HCT116 (cell line): ENCODE measurements at regions not wholly inside any gene's neighbourhood (a gene's known extent, or its start where the extent isn't known, plus 50 kb on each side); places are given as distances from the start of the nearest gene placed in this dataset.

Experiments used
- ATAC-seq: fragments of 200-7000 bp; cut with Tn5 transposase; 2 replicates; pipeline ENCODE4 v1.9.1; 2020; ENCODE audit warnings: mild to moderate bottlenecking, moderate library complexity
- BruUV-seq: library from RNA; stranded (reverse); fragments of 400-500 nt; replicated peaks from 2 replicates; lab custom pipeline; 2021; lab: Mats Ljungman, UMichigan
- CTCF ChIA-PET: fragments of 300-600 bp; sonication (Branson Sonifier 250); formaldehyde crosslinking; loops from one replicate; lab custom pipeline; 2021; ENCODE audit warnings: antibody characterized with exemption; lab: Charles Lee
- POLR2A ChIA-PET: fragments of 300-600, 350-600 bp; sonication (Branson Sonifier 250); formaldehyde crosslinking; loops from one replicate; lab custom pipeline; 2021; ENCODE audit warnings: antibody characterized with exemption; lab: Charles Lee
- RAD21 ChIA-PET, 2 experiments: fragments of 300-600 bp; sonication (Branson Sonifier 250); formaldehyde crosslinking; loops; one replicate each; lab custom pipeline; 2023; ENCODE audit warnings: low total read pairs in 2 of 2; ENCODE audit not compliant: uncharacterized antibody in 2 of 2, unreplicated experiment in 2 of 2, low non-redundant PET in 1 of 2; lab: Charles Lee
- DNase-seq: peaks from one replicate; pipeline ENCODE4 v3.0.0-alpha.2; 2010; ENCODE audit warnings: low read depth, low spot score
- H2AFZ ChIP-seq: fragments of 200-600 bp; shearing (Covaris generic), sonication (generic); 2 replicates; pipeline ENCODE4 v1.6.1; 2017; ENCODE audit warnings: low read depth, mixed run types, mixed read lengths, antibody characterized with exemption, low read length; ENCODE audit not compliant: poor library complexity, severe bottlenecking
- H3K27ac ChIP-seq: 2 replicates; pipeline ENCODE4 v1.5.1; 2012; ENCODE audit warnings: low read depth, low read length
- H3K27me3 ChIP-seq: fragments of 200-600 bp; sonication (generic); 2 replicates; pipeline ENCODE4 v1.6.1; 2016; ENCODE audit warnings: mixed run types, low read length, mixed read lengths; ENCODE audit not compliant: insufficient read depth
- H3K36me3 ChIP-seq, 2 experiments: fragments of 200-500 bp in 1 of 2; fragments of 200-600 bp in 1 of 2; sonication (Bioruptor generic) in 1 of 2; sonication (generic) in 1 of 2; 2 replicates each; pipeline versions ENCODE4 v1.5.1 to v1.6.1; 2014 to 2016; ENCODE audit warnings: low read length in 2 of 2, inconsistent platforms in 1 of 2, mixed read lengths in 1 of 2, mixed run types in 1 of 2; ENCODE audit not compliant: insufficient read depth in 2 of 2, control insufficient read depth in 1 of 2
- H3K4me1 ChIP-seq, 2 experiments: fragments of 200-600 bp in 1 of 2; sonication (generic) in 1 of 2; 2 replicates each; pipeline versions ENCODE4 v1.5.1 to v1.6.1; 2012 to 2017; ENCODE audit warnings: low read length in 2 of 2, inconsistent platforms in 1 of 2, mild to moderate bottlenecking in 1 of 2, mixed read lengths in 1 of 2, mixed run types in 1 of 2, moderate library complexity in 1 of 2; ENCODE audit not compliant: insufficient read depth in 2 of 2, control insufficient read depth in 1 of 2
- H3K4me2 ChIP-seq: fragments of 200-600 bp; sonication (generic); 2 replicates; pipeline ENCODE4 v1.6.1; 2017; ENCODE audit warnings: mixed run types, low read length, mixed read lengths
- H3K4me3 ChIP-seq, 2 experiments: fragments of 200-600 bp in 1 of 2; sonication (generic) in 1 of 2; replicated peaks in 1 of 2; 2 replicates each; pipeline ENCODE4 v1.5.1; 2011 to 2016; ENCODE audit warnings: low read length in 2 of 2, control low read depth in 1 of 2, low read depth in 1 of 2, mild to moderate bottlenecking in 1 of 2, mixed read lengths in 1 of 2, mixed run types in 1 of 2
- H3K79me2 ChIP-seq: fragments of 200-600 bp; sonication (generic); 2 replicates; pipeline ENCODE4 v1.6.1; 2017; ENCODE audit warnings: mild to moderate bottlenecking, mixed run types, low read length, moderate library complexity, mixed read lengths; ENCODE audit not compliant: insufficient read depth
- H3K9ac ChIP-seq: fragments of 200-600 bp; sonication (generic); 2 replicates; pipeline ENCODE4 v1.6.1; 2016; ENCODE audit warnings: low read length, mixed read lengths
- H3K9me2 ChIP-seq: fragments of 200-600 bp; sonication (generic), shearing (Covaris generic); 2 replicates; pipeline ENCODE4 v1.6.1; 2017; ENCODE audit warnings: mixed run types, mild to moderate bottlenecking, moderate library complexity; ENCODE audit not compliant: insufficient read depth
- H3K9me3 ChIP-seq, 2 experiments: fragments of 200-500 bp in 1 of 2; fragments of 200-600 bp in 1 of 2; sonication (Bioruptor generic) in 1 of 2; sonication (generic) in 1 of 2; 2 replicates each; pipeline ENCODE4 v1.6.1; 2014 to 2017; ENCODE audit warnings: low read length in 2 of 2, mixed read lengths in 2 of 2, inconsistent platforms in 1 of 2, low read depth in 1 of 2, mild to moderate bottlenecking in 1 of 2, mixed run types in 1 of 2, moderate library complexity in 1 of 2; ENCODE audit not compliant: control insufficient read depth in 1 of 2, insufficient read depth in 1 of 2
- H4K20me1 ChIP-seq: fragments of 200-600 bp; sonication (generic), shearing (Covaris generic); 2 replicates; pipeline ENCODE4 v1.6.1; 2017; ENCODE audit warnings: mixed run types, mild to moderate bottlenecking, moderate library complexity; ENCODE audit not compliant: insufficient read depth
- CBX3 ChIP-seq: IDR thresholded peaks from 2 replicates; pipeline ENCODE4 v1.6.1; 2012; ENCODE audit warnings: low read depth
- EZH2phosphoT487 ChIP-seq: fragments of 200-600 bp; IDR thresholded peaks from 2 replicates; pipeline ENCODE4 v1.6.1; 2018; ENCODE audit warnings: antibody characterized with exemption, borderline replicate concordance
- FOSL1 ChIP-seq: IDR thresholded peaks from 2 replicates; pipeline ENCODE4 v1.6.1; 2012; ENCODE audit warnings: low read depth
- JUND ChIP-seq: IDR thresholded peaks from 2 replicates; pipeline ENCODE4 v1.6.1; 2012
- POLR2AphosphoS5 ChIP-seq: IDR thresholded peaks from 2 replicates; pipeline ENCODE4 v1.6.1; 2011; ENCODE audit warnings: mild to moderate bottlenecking, low read depth, low read length, moderate library complexity
- SP1 ChIP-seq: IDR thresholded peaks from 2 replicates; pipeline ENCODE4 v1.6.1; 2012; ENCODE audit warnings: low read depth
- SRF ChIP-seq: IDR thresholded peaks from 2 replicates; pipeline ENCODE4 v1.6.1; 2012; ENCODE audit warnings: low read depth
- TCF7L2 ChIP-seq: IDR thresholded peaks from 2 replicates; pipeline ENCODE4 v1.7.0; 2011; ENCODE audit warnings: borderline replicate concordance, inconsistent platforms; ENCODE audit not compliant: insufficient read depth, insufficient read length; ENCODE audit errors: extremely low read depth
- ZNF274 ChIP-seq: fragments of 200-500 bp; sonication (Bioruptor generic); IDR thresholded peaks from 2 replicates; pipeline ENCODE4 v1.6.1; 2014; ENCODE audit warnings: mild to moderate bottlenecking, low read depth, low read length, inconsistent platforms
- intact Hi-C: fragments of 100-400 bp; cut with micrococcal nuclease; formaldehyde crosslinking; loops from 2 replicates; pipeline ENCODE4 v1.10.0; 2022
- TF ChIP-seq, protein P1 (sequence below), 3 experiments: fragments of 200-600 bp in 1 of 3; sonication (generic) in 1 of 3; IDR thresholded peaks in 2 of 3; conservative IDR thresholded peaks in 1 of 3; 2 replicates each; pipeline ENCODE4 v1.5.1; 2012 to 2017; ENCODE audit warnings: low read depth in 2 of 3, low read length in 2 of 3, antibody characterized with exemption in 1 of 3, borderline replicate concordance in 1 of 3, control low read depth in 1 of 3, mild to moderate bottlenecking in 1 of 3, mixed read lengths in 1 of 3, mixed run types in 1 of 3, moderate library complexity in 1 of 3; ENCODE audit not compliant: insufficient read depth in 1 of 3
- TF ChIP-seq, protein P2 (sequence below): IDR thresholded peaks from 2 replicates; pipeline ENCODE4 v1.6.1; 2012
- TF ChIP-seq, protein P3 (sequence below): IDR thresholded peaks from 2 replicates; pipeline ENCODE4 v1.6.1; 2012; ENCODE audit warnings: low read depth
- TF ChIP-seq, protein P4 (sequence below): IDR thresholded peaks from 2 replicates; pipeline ENCODE4 v1.6.1; 2011; ENCODE audit warnings: mild to moderate bottlenecking, low read length, moderate library complexity; ENCODE audit not compliant: insufficient replicate concordance; ENCODE audit errors: extremely low read depth

DNA sequence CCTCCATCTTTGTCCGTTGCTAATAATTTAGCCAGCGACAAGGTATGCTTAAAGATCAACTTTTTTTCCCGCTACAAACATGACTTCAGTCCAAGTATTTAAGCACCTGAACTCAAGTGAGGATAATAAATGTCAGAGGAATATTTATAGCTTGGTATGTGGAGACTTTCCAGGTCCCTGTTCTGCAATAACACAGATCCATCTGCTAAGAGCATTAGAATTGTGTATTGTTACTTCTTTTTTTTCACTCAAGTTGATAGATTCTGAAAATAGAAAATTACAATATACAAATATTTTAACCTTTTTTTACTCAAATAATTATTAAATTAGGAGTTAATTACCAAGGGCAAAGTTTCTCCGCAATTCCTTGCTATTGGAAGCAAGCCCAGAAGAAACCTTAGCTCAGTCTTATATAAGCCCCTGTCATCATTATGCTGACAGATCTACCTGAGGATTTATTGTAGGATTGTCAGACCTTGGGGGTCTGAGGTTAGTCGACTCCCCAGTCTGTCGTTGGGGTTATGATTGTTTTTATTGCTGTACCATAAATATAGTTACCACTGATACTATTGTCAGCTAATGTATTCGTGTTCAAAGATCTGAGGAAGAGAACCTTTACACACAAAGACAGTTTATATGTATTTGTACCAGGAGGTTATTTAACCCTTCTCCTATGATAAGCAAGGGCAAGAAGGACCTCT is 337.9 kb downstream of the TBX15 start (continued):
- TF ChIP-seq, protein P1, sequence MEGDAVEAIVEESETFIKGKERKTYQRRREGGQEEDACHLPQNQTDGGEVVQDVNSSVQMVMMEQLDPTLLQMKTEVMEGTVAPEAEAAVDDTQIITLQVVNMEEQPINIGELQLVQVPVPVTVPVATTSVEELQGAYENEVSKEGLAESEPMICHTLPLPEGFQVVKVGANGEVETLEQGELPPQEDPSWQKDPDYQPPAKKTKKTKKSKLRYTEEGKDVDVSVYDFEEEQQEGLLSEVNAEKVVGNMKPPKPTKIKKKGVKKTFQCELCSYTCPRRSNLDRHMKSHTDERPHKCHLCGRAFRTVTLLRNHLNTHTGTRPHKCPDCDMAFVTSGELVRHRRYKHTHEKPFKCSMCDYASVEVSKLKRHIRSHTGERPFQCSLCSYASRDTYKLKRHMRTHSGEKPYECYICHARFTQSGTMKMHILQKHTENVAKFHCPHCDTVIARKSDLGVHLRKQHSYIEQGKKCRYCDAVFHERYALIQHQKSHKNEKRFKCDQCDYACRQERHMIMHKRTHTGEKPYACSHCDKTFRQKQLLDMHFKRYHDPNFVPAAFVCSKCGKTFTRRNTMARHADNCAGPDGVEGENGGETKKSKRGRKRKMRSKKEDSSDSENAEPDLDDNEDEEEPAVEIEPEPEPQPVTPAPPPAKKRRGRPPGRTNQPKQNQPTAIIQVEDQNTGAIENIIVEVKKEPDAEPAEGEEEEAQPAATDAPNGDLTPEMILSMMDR (IDR thresholded peaks at IDR 0.05 in 2 of 3, conservative IDR thresholded peaks at IDR 0.05 in 1 of 3; ENCODE audit: borderline replicate concordance in 1 of 3, insufficient read depth in 1 of 3, low read depth in 2 of 3, low read length in 2 of 3) = no peak
- TF ChIP-seq, protein P2, sequence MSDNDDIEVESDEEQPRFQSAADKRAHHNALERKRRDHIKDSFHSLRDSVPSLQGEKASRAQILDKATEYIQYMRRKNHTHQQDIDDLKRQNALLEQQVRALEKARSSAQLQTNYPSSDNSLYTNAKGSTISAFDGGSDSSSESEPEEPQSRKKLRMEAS = no peak
- no peak for TF ChIP-seq SP1
- no peak for TF ChIP-seq TCF7L2
- TF ChIP-seq ZNF274 = no peak
- TF ChIP-seq POLR2AphosphoS5 = no peak
- TF ChIP-seq FOSL1 = no peak

DNA sequence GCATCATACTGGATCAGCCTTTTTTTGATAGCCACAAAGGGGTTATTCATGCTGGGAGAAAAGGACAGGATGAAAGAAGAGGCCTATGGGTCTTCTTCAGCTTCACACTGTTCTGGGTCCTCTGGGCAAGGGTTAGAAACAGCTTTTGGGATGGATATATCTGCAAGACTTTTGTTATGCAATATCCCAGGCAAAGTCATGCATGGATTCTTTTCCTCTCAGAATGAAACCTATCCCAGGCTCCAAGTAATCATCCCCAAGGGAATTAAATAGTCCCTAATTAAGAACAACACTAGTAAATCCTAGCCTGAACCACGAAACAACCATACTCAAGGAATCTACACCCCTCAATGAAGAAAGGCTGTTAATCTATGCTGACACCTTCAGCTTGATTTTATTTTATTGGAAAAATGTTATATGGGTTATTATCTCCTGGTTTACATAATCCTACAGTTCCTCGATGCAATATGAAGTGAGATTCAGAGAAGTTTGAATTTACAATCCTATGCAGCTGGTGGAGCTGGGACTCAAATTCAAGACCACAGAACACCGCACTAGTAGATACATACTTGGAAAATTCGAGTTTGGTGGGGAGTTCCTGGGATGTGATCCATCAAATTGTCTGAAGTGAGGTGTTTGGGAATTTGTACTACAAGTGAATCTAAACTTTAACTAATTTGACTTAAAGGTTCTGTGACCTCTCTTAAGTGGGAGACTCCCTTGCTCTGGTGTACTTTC is 338.6 kb downstream of the TBX15 start:
- H3K36me3 ChIP-seq = no peaks in the 10 kb centered on the region
- CTCF ChIA-PET = no interaction called here
- POLR2A ChIA-PET = no interaction called here
- RAD21 ChIA-PET = interaction anchor here in 1 of 2 experiments (0.7 kb wide), 1 partner anchor 227 kb away, joined by 3 read pairs; no protein-coding TSS in a partner anchor
- H3K27me3 ChIP-seq = no peaks in the 10 kb centered on the region
- BruUV-seq = no TSS peak
- DNase-seq (no peak), ATAC-seq (no peak)
- H3K9ac ChIP-seq = no peak overlapping the region
- peaks cover 0 to 4% of the 10 kb centered on the region in 2 experiments; a peak in 1 of 4 replicates for H3K9me3 ChIP-seq
- no peak overlapping the region for H2AFZ ChIP-seq
- intact Hi-C loops = loop anchor here (10.0 kb wide), 1 partner anchor 45 kb away; no protein-coding TSS in a partner anchor
- no peaks in the 10 kb centered on the region; the same call in 1 of the 2 replicates for H4K20me1 ChIP-seq
- H3K9me2 ChIP-seq = no peaks in the 10 kb centered on the region
- no peaks in the 10 kb centered on the region for H3K79me2 ChIP-seq
- H3K4me2 ChIP-seq = no peak overlapping the region
- H3K4me1 ChIP-seq = no peaks in the 10 kb centered on the region
- H3K27ac ChIP-seq = no peak overlapping the region
- H3K4me3 ChIP-seq = no peak overlapping the region
- TF ChIP-seq SP1 (no peak), EZH2phosphoT487 (no peak), POLR2AphosphoS5 (no peak), JUND (no peak), SRF (no peak), CBX3 (no peak)
- TF ChIP-seq, protein P2 = no peak
- TF ChIP-seq, protein P3, sequence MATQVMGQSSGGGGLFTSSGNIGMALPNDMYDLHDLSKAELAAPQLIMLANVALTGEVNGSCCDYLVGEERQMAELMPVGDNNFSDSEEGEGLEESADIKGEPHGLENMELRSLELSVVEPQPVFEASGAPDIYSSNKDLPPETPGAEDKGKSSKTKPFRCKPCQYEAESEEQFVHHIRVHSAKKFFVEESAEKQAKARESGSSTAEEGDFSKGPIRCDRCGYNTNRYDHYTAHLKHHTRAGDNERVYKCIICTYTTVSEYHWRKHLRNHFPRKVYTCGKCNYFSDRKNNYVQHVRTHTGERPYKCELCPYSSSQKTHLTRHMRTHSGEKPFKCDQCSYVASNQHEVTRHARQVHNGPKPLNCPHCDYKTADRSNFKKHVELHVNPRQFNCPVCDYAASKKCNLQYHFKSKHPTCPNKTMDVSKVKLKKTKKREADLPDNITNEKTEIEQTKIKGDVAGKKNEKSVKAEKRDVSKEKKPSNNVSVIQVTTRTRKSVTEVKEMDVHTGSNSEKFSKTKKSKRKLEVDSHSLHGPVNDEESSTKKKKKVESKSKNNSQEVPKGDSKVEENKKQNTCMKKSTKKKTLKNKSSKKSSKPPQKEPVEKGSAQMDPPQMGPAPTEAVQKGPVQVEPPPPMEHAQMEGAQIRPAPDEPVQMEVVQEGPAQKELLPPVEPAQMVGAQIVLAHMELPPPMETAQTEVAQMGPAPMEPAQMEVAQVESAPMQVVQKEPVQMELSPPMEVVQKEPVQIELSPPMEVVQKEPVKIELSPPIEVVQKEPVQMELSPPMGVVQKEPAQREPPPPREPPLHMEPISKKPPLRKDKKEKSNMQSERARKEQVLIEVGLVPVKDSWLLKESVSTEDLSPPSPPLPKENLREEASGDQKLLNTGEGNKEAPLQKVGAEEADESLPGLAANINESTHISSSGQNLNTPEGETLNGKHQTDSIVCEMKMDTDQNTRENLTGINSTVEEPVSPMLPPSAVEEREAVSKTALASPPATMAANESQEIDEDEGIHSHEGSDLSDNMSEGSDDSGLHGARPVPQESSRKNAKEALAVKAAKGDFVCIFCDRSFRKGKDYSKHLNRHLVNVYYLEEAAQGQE = no peak
- TF ChIP-seq, protein P4, sequence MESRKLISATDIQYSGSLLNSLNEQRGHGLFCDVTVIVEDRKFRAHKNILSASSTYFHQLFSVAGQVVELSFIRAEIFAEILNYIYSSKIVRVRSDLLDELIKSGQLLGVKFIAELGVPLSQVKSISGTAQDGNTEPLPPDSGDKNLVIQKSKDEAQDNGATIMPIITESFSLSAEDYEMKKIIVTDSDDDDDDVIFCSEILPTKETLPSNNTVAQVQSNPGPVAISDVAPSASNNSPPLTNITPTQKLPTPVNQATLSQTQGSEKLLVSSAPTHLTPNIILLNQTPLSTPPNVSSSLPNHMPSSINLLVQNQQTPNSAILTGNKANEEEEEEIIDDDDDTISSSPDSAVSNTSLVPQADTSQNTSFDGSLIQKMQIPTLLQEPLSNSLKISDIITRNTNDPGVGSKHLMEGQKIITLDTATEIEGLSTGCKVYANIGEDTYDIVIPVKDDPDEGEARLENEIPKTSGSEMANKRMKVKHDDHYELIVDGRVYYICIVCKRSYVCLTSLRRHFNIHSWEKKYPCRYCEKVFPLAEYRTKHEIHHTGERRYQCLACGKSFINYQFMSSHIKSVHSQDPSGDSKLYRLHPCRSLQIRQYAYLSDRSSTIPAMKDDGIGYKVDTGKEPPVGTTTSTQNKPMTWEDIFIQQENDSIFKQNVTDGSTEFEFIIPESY = no peak
